ENCODE measurements at regions not wholly inside any gene's neighbourhood (a gene's known extent, or its start where the extent isn't known, plus 50 kb on each side); places are given as distances from the start of the nearest gene placed in this dataset.

- H3K4me1 ChIP-seq, result no peaks in the 10 kb centered on the region
- TF ChIP-seq, protein P1, sequence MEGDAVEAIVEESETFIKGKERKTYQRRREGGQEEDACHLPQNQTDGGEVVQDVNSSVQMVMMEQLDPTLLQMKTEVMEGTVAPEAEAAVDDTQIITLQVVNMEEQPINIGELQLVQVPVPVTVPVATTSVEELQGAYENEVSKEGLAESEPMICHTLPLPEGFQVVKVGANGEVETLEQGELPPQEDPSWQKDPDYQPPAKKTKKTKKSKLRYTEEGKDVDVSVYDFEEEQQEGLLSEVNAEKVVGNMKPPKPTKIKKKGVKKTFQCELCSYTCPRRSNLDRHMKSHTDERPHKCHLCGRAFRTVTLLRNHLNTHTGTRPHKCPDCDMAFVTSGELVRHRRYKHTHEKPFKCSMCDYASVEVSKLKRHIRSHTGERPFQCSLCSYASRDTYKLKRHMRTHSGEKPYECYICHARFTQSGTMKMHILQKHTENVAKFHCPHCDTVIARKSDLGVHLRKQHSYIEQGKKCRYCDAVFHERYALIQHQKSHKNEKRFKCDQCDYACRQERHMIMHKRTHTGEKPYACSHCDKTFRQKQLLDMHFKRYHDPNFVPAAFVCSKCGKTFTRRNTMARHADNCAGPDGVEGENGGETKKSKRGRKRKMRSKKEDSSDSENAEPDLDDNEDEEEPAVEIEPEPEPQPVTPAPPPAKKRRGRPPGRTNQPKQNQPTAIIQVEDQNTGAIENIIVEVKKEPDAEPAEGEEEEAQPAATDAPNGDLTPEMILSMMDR (IDR thresholded peaks at IDR 0.05), result no peak
- TF ChIP-seq EP300 (IDR thresholded peaks at IDR 0.05) (no peak), POLR2A (IDR thresholded peaks at IDR 0.05) (no peak)
- no peak overlapping the region for H3K27ac ChIP-seq
- H3K9me3 ChIP-seq, result no peaks in the 10 kb centered on the region
- no peak overlapping the region for H3K4me3 ChIP-seq
- no peaks in the 10 kb centered on the region for H3K27me3 ChIP-seq
- DNase-seq (ENCODE audit: low spot score in 2 of 2), result no peak
- H3K36me3 ChIP-seq, result no peaks in the 10 kb centered on the region
- 74 to 81% methylated on average over 4 of the region's 4 CpGs for WGBS, 2 donors
Observed at GRCh38 chr4:189022440-189023035, 883.3 kb downstream of the TRIML1 start.

DNA sequence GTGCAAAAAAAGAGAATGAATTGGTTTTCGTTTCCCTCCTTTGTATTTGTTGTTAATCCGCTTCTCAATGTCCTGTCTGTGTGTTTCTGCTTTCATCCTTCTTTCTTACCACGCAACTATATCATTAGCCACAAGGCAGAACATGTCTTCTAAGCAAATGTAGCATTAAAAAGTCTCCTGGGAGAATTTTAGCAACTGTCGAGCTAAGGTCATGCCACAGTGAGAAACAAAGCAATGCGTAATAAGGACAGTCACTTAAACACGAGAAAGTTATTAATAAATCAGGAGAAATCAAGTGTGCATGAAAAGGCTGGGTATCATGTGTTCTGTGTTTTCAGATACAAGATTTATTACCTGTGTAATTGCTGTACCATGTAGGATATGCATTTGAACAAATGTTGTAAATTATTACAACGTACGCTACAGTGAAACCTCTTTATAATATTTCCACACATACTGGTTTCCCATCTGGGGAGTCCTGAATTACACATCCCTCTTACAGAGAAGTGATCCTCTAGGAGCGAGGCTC is 890.8 kb downstream of the TRIML1 start:
- Histone ChIP-seq H3K27ac (no peak overlapping the region), H3K36me3 (no peaks in the 10 kb centered on the region), H3K4me1 (no peaks in the 10 kb centered on the region), H3K4me3 (no peak overlapping the region), H3K9me3 (no peaks in the 10 kb centered on the region), H3K27me3 (no peaks in the 10 kb centered on the region)
- WGBS, 2 donors, result 69 to 73% methylated on average over 9 of the region's 9 CpGs
- no peak for DNase-seq (ENCODE audit: low spot score in 2 of 2)
- TF ChIP-seq POLR2A (IDR thresholded peaks at IDR 0.05), result no peak
- no peak for TF ChIP-seq EP300 (IDR thresholded peaks at IDR 0.05)
- TF ChIP-seq, protein P1 (IDR thresholded peaks at IDR 0.05), result no peak

DNA sequence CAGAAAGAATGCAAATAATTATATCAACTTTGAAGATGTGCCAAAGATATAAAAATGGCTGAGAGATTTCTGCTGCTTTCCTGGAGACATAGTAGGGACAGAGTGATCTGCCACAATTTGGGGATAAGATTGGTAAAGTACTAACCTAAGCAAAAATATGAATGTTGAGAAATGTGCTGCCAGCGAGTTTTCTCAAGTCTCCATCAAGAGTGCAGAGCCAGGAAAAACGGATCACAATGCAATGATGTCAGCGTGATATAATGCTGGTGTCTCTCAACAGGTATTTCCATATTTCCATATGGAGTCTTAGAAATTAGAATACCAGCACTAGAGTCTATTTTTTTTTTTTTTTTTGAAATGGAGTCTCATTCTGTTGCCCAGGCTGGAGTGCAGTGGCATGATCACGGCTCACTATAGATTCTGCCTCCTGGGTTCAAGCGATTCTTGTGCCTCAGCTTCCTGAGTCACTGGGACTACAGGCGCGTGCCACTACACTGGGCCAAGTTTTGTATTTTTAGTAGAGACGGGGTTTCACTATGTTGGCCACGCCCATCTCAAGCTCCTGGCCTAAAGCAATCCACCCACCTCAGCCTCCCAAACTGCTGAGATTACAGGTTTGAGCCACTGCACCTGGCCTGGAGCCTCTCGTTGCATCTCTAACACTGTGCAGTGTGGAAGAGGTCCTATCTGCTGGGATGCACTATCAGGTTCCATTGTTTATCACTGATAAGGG is 893.5 kb downstream of the TRIML1 start:
- Histone ChIP-seq H3K27ac (no peak overlapping the region), H3K27me3 (no peaks in the 10 kb centered on the region), H3K4me3 (no peak overlapping the region), H3K36me3 (no peaks in the 10 kb centered on the region), H3K9me3 (no peaks in the 10 kb centered on the region), H3K4me1 (no peaks in the 10 kb centered on the region)
- no peak for DNase-seq (ENCODE audit: low spot score in 2 of 2)
- WGBS, 2 donors, result 78 to 82% methylated on average over 10 of the region's 10 CpGs
- TF ChIP-seq EP300 (IDR thresholded peaks at IDR 0.05) (no peak), POLR2A (IDR thresholded peaks at IDR 0.05) (no peak)
- TF ChIP-seq, protein P1 (IDR thresholded peaks at IDR 0.05), result no peak

DNA sequence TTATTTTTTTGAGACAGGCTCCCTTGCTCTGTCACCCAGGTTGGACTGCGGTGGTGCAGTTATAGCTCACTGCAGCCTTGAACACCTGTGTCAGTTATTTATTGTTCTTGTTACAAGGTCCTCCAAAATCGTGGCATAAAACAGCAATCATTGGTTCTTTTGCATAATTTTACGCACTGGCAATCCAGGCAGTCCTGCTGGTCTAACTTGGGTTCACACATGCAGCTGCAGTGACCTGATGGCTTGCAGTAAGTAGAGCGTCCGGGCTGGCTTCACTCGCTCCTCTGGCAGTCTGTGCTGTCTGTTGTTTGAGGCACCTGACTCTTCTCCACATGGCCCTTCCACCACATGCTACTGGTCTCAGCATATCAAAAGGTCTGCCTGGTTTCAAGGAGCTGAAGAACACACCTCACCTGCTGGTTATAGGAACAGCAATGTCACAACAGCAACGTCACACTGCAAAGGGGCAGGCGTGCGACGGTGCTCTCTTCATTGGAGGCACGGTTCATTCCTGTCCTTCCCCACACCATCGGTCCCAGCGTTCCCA is 894.6 kb downstream of the TRIML1 start:
- TF ChIP-seq, protein P1 (IDR thresholded peaks at IDR 0.05), result no peak
- TF ChIP-seq POLR2A (IDR thresholded peaks at IDR 0.05) (no peak), EP300 (IDR thresholded peaks at IDR 0.05) (no peak)
- Histone ChIP-seq H3K4me1 (no peaks in the 10 kb centered on the region), H3K36me3 (no peaks in the 10 kb centered on the region), H3K4me3 (no peak overlapping the region), H3K27me3 (no peaks in the 10 kb centered on the region), H3K9me3 (no peaks in the 10 kb centered on the region), H3K27ac (no peak overlapping the region)
- DNase-seq (ENCODE audit: low spot score in 2 of 2), result no peak
- 87 to 88% methylated on average over 13 of the region's 13 CpGs for WGBS, 2 donors

DNA sequence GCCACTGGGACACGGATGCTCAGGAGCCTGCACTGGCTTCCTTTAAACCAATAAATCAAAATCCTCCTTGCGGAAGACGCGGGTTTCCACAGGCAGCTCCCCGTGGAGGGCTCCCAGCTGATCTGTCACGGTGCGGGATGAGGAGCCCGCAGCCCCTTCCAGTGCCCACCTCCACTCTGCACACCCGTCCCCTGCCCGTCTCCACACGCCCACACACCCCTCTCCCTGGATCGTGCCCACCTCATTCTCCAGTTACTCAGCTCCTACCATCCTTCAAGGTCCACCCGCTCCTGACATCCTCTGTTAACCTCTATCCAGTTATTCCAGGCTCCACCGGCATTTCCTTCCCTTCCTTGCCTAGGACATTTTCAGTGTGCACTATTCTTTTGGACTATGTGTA is 895.9 kb downstream of the TRIML1 start:
- 95% methylated on average over 14 of the region's 14 CpGs for WGBS, 2 donors
- no peak for DNase-seq (ENCODE audit: low spot score in 2 of 2)

More for the DNA sequence above, 895.9 kb downstream of the TRIML1 start:
- Histone ChIP-seq H3K36me3 (no peaks in the 10 kb centered on the region), H3K27me3 (no peaks in the 10 kb centered on the region), H3K4me1 (no peaks in the 10 kb centered on the region), H3K27ac (no peak overlapping the region), H3K4me3 (no peak overlapping the region), H3K9me3 (no peaks in the 10 kb centered on the region)
- TF ChIP-seq, protein P1 (IDR thresholded peaks at IDR 0.05), result no peak
- no peak for TF ChIP-seq EP300 (IDR thresholded peaks at IDR 0.05)
- TF ChIP-seq POLR2A (IDR thresholded peaks at IDR 0.05), result no peak
